Neural progenitor cell (in vitro differentiated cells): ENCODE measurements at regions not wholly inside any gene's neighbourhood (a gene's known extent, or its start where the extent isn't known, plus 50 kb on each side); places are given as distances from the start of the nearest gene placed in this dataset.

Experiments
- EZH2 ChIP-seq: fragments of 200-600 bp; sonication (generic); IDR thresholded peaks from 2 replicates; pipeline ENCODE4 v1.6.1; 2017; ENCODE audit warnings: antibody characterized with exemption, mild to moderate bottlenecking, moderate library complexity
- EZH2phosphoT487 ChIP-seq: fragments of 200-600 bp; sonication (generic); IDR thresholded peaks from 2 replicates; pipeline ENCODE4 v1.6.1; 2017; ENCODE audit warnings: antibody characterized with exemption
- TF ChIP-seq, protein P1 (sequence below): fragments of 200-600 bp; sonication (generic); IDR thresholded peaks from 2 replicates; pipeline ENCODE4 v1.5.1; 2017; ENCODE audit warnings: antibody characterized with exemption, mild to moderate bottlenecking

DNA sequence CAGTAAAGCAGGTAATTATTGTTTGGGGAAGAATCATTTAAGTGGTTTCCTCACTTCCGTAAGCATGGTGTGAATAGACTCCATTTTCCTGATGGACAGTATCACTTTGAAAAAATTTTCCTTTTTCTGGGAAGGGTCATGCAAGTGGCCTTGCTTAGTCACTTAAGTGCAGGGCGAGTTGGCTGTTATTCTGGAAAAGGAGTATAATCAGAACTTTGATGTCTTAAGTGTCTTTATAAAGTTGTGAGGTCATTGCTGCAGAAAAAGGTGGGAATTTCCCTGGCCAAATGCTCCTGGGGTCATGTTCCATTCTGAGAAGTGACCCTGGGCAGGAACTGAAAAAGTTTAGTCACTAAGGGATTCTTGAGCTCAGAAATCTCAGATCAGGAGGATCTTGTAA, 146.1 kb upstream of the OTUD4 start:
- TF ChIP-seq, protein P1, sequence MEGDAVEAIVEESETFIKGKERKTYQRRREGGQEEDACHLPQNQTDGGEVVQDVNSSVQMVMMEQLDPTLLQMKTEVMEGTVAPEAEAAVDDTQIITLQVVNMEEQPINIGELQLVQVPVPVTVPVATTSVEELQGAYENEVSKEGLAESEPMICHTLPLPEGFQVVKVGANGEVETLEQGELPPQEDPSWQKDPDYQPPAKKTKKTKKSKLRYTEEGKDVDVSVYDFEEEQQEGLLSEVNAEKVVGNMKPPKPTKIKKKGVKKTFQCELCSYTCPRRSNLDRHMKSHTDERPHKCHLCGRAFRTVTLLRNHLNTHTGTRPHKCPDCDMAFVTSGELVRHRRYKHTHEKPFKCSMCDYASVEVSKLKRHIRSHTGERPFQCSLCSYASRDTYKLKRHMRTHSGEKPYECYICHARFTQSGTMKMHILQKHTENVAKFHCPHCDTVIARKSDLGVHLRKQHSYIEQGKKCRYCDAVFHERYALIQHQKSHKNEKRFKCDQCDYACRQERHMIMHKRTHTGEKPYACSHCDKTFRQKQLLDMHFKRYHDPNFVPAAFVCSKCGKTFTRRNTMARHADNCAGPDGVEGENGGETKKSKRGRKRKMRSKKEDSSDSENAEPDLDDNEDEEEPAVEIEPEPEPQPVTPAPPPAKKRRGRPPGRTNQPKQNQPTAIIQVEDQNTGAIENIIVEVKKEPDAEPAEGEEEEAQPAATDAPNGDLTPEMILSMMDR, result no peak
- TF ChIP-seq EZH2 (no peak), EZH2phosphoT487 (no peak)
